ENCODE measurements at regions not wholly inside any gene's neighbourhood (a gene's known extent, or its start where the extent isn't known, plus 50 kb on each side); places are given as distances from the start of the nearest gene placed in this dataset.

DNA sequence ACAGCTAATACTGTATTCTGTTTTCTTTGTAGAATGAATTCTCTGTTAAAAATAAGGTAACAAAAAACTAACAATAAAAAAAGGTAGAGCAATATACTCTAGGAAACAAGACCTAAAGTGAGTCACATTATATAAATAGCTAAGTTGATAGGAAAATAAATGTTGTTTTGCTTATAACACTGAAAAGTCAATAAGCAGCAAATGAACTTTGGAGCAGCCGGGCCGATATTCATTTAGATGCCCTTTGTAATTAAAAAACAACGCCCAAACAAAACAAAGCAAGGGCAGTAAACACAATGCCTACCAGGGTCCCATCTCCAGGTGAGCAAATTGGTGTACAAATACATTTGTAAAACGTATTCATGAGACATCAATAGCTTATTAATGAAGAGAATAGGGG lies 227.6 kb upstream of the FOXN3 start:
- DNase-seq (ENCODE audit: low read depth, low spot score) = no peak
- H3K9me3 ChIP-seq (replicated peaks; ENCODE audit: control insufficient read depth, insufficient read depth, low read length) = no peaks in the 10 kb centered on the region
- no peaks in the 10 kb centered on the region for H4K20me1 ChIP-seq (ENCODE audit: control insufficient read depth, insufficient read depth)
- intact Hi-C loops (cut with micrococcal nuclease; ENCODE audit: unreplicated experiment) = no loop called here
- SMC1A ChIA-PET (ENCODE audit: uncharacterized antibody, unreplicated experiment) = interaction anchor here (0.9 to 1.1 kb wide), 3 partner anchors 9 to 35 kb away, joined by 3 read pairs; no protein-coding TSS in a partner anchor
- H3K27ac ChIP-seq (ENCODE audit: control insufficient read depth, insufficient read depth) = no peak overlapping the region
- H3K4me1 ChIP-seq (ENCODE audit: control insufficient read depth, insufficient read depth, low read length) = peaks cover 6% of the 10 kb centered on the region
- RAD21 ChIA-PET (ENCODE audit: unreplicated experiment) = no interaction called here
- POLR2A ChIA-PET = no interaction called here
- H3K4me2 ChIP-seq (ENCODE audit: control insufficient read depth, insufficient read depth) = no peak overlapping the region
- no peak for FAIRE-seq
- TF ChIP-seq NR2C2 (IDR thresholded peaks at IDR 0.05; ENCODE audit: borderline replicate concordance, control insufficient read depth, insufficient read length, low read depth) (no peak), TAF1 (IDR thresholded peaks at IDR 0.05; ENCODE audit: borderline replicate concordance, low read depth, low read length) (no peak)
- no peak overlapping the region for H3K4me3 ChIP-seq
- no peaks in the 10 kb centered on the region for H3K79me2 ChIP-seq (ENCODE audit: control insufficient read depth, insufficient read depth, low read length)
- BruUV-seq (replicated peaks) = no TSS peak
- no peaks in the 10 kb centered on the region for H3K36me3 ChIP-seq (ENCODE audit: control insufficient read depth in 2 of 2, insufficient read depth in 2 of 2, low read length in 1 of 2)
- no peak overlapping the region for H3K9ac ChIP-seq (ENCODE audit: control insufficient read depth, insufficient read depth, low read length)
- no peak overlapping the region for H2AFZ ChIP-seq (ENCODE audit: control insufficient read depth, low read depth, low read length)
- no peak for ATAC-seq
- 82% methylated on average over 4 of the region's 4 CpGs for WGBS (ENCODE audit: insufficient coverage, insufficient replicate concordance, low lambda C conversion rate, missing lambda C conversion rate)
- CTCF ChIA-PET = interaction anchor here (1.4 to 1.5 kb wide), 2 partner anchors 9 to 279 kb away, joined by 3 to 4 read pairs; no protein-coding TSS in a partner anchor
- H3K27me3 ChIP-seq (replicated peaks in 1 of 2; ENCODE audit: control insufficient read depth in 2 of 2, insufficient read depth in 2 of 2, low read length in 1 of 2) = no peaks in the 10 kb centered on the region
- in situ Hi-C loops (cut with MboI) = no loop called here

- peak; percentile 98 for ATAC-seq
- H4K20me1 ChIP-seq (ENCODE audit: control insufficient read depth, insufficient read depth) = no peaks in the 10 kb centered on the region
- intact Hi-C loops (cut with micrococcal nuclease; ENCODE audit: unreplicated experiment) = loop anchor here (2.0 kb wide), 1 partner anchor 23 kb away; no protein-coding TSS in a partner anchor
- H3K36me3 ChIP-seq (ENCODE audit: control insufficient read depth in 2 of 2, insufficient read depth in 2 of 2, low read length in 1 of 2) = no peaks in the 10 kb centered on the region
- CTCF ChIA-PET = interaction anchor here (0.6 to 1.4 kb wide), 6 partner anchors 10 to 379 kb away, joined by 3 to 4 read pairs (median 4); no protein-coding TSS in a partner anchor
- H2AFZ ChIP-seq (ENCODE audit: control insufficient read depth, low read depth, low read length) = peak overlapping the region; percentile 12; the same call in 1 of the 2 replicates
- RAD21 ChIA-PET (ENCODE audit: unreplicated experiment) = interaction anchor here (1.0 to 1.8 kb wide), 12 partner anchors 12 to 298 kb away, joined by 3 to 9 read pairs (median 3); no protein-coding TSS in a partner anchor
- DNase-seq (ENCODE audit: low read depth, low spot score) = peak; percentile 79
- peaks cover 6% of the 10 kb centered on the region for H3K4me1 ChIP-seq (ENCODE audit: control insufficient read depth, insufficient read depth, low read length)
- 17% methylated on average over 8 of the region's 8 CpGs for WGBS (ENCODE audit: insufficient coverage, insufficient replicate concordance, low lambda C conversion rate, missing lambda C conversion rate)
- H3K27ac ChIP-seq (ENCODE audit: control insufficient read depth, insufficient read depth) = peak overlapping the region; percentile 68
- no TSS peak for BruUV-seq (replicated peaks)
- peak; percentile 99 for FAIRE-seq
- no peak overlapping the region for H3K9ac ChIP-seq (ENCODE audit: control insufficient read depth, insufficient read depth, low read length)
- H3K27me3 ChIP-seq (replicated peaks in 1 of 2; ENCODE audit: control insufficient read depth in 2 of 2, insufficient read depth in 2 of 2, low read length in 1 of 2) = no peaks in the 10 kb centered on the region
- H3K79me2 ChIP-seq (ENCODE audit: control insufficient read depth, insufficient read depth, low read length) = no peaks in the 10 kb centered on the region
- SMC1A ChIA-PET (ENCODE audit: uncharacterized antibody, unreplicated experiment) = interaction anchor here (0.7 to 2.0 kb wide), 28 partner anchors 11 to 607 kb away, joined by 3 to 10 read pairs (median 3); no protein-coding TSS in a partner anchor
- peak overlapping the region; percentile 65 for H3K4me2 ChIP-seq (ENCODE audit: control insufficient read depth, insufficient read depth)
- in situ Hi-C loops (cut with MboI) = no loop called here
- peak overlapping the region; percentile 24; the same call in 1 of the 2 replicates for H3K4me3 ChIP-seq
- no peaks in the 10 kb centered on the region for H3K9me3 ChIP-seq (replicated peaks; ENCODE audit: control insufficient read depth, insufficient read depth, low read length)
- POLR2A ChIA-PET = interaction anchor here (0.7 to 1.5 kb wide), 2 partner anchors 12 to 24 kb away, joined by 3 to 6 read pairs; no protein-coding TSS in a partner anchor
- TF ChIP-seq, protein P1, sequence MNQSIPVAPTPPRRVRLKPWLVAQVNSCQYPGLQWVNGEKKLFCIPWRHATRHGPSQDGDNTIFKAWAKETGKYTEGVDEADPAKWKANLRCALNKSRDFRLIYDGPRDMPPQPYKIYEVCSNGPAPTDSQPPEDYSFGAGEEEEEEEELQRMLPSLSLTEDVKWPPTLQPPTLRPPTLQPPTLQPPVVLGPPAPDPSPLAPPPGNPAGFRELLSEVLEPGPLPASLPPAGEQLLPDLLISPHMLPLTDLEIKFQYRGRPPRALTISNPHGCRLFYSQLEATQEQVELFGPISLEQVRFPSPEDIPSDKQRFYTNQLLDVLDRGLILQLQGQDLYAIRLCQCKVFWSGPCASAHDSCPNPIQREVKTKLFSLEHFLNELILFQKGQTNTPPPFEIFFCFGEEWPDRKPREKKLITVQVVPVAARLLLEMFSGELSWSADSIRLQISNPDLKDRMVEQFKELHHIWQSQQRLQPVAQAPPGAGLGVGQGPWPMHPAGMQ (IDR thresholded peaks at IDR 0.05; ENCODE audit: borderline replicate concordance) = no peak
- TF ChIP-seq HCFC1 (IDR thresholded peaks at IDR 0.05; ENCODE audit: low read length) (no peak), RFX5 (IDR thresholded peaks at IDR 0.05; ENCODE audit: low read depth, low read length) (no peak), PAX8 (IDR thresholded peaks at IDR 0.05) (no peak), KAT2A (conservative IDR thresholded peaks at IDR 0.05; ENCODE audit: control insufficient read depth, low read depth, low read length) (no peak), TBL1XR1 (IDR thresholded peaks at IDR 0.05; ENCODE audit: low read depth, low read length) (no peak), ELK1 (IDR thresholded peaks at IDR 0.05; ENCODE audit: low read depth, low read length) (no peak), PAX5 (IDR thresholded peaks at IDR 0.05; ENCODE audit: borderline replicate concordance, low read depth, low read length) (no peak)
- TF ChIP-seq, protein P2, sequence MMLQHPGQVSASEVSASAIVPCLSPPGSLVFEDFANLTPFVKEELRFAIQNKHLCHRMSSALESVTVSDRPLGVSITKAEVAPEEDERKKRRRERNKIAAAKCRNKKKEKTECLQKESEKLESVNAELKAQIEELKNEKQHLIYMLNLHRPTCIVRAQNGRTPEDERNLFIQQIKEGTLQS (IDR thresholded peaks at IDR 0.05; ENCODE audit: borderline replicate concordance, extremely low read depth, low read depth, low read length) = no peak
These were observed 224.6 kb upstream of the FOXN3 start for GRCh38 chr14:89641495-89642175.

Measured in GM12878 (cell line).